Amniotic epithelial cell (primary cell): ENCODE measurements at regions not wholly inside any gene's neighbourhood (a gene's known extent, or its start where the extent isn't known, plus 50 kb on each side); places are given as distances from the start of the nearest gene placed in this dataset.
"Not testable (repeated sequence)": the region's sequence is repeated elsewhere in the genome, so short reads cannot be mapped to it uniquely, and the experiment has no call there.

ENCODE experiments used
- DNase-seq: peaks from one replicate; pipeline ENCODE4 v3.0.0-alpha.2; 2010; ENCODE audit warnings: low read depth

DNA sequence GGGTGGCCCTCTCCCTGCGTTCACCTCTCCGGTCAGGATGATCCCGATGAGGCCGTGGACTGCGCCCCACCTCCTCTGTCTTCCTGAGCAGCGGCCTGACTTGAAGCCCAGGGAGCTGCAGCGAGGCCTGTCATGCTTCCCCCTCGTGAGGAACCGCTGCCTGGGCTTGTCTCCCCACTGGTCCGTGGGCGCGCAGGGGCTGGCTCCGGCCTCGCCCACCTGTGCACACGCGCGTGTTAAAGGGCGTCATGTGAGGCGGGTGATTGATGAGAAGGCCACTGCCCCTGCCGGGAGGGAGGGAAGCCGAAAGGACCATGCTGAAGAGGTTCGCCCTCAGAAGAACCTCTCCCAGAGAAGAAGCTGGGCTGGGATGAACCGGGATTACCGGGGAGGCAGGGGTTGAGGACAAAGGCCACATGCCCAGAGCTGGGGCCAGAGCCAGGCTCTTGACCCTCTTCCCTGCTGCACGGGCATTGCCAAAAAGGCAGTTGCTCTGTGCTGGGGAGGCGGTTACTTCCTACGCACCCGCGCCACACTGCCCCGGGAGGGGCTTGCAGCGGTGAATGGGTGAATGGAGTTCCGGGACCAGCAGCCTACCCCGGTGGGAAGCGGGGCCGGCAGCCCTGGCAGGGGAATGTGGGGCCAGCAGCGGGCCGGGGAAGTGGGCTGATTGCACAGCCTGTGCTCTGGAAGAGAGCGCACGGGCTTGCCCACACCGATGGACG is 85.9 kb upstream of the GSE1 start:
- no peak for DNase-seq

DNA sequence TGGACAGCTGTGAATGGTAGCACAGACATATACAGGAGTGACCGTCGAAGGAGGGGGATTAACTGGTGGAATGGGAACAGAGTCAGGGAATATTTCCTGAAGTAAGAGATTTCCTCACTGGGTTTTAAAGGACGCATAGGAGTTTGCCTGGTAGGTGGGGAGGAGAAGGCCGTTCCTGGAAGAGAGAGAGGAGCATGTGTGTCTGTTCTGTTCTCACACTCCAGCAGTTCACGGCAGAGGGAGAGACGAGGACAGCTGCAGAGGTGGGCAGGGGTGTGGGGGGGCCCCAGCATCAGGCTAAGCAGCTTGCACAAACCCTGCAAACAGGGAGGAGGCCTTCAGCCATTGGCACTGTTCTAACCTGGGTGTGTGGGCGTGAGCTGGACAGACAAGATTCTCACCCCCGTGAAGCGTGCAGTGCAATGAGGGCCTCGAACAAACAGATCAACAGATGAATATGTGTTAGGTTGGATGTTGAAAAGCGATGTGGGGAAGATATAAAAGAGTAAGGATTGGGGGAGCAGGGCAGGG is 85.3 kb upstream of the GSE1 start:
- no peak for DNase-seq

DNA sequence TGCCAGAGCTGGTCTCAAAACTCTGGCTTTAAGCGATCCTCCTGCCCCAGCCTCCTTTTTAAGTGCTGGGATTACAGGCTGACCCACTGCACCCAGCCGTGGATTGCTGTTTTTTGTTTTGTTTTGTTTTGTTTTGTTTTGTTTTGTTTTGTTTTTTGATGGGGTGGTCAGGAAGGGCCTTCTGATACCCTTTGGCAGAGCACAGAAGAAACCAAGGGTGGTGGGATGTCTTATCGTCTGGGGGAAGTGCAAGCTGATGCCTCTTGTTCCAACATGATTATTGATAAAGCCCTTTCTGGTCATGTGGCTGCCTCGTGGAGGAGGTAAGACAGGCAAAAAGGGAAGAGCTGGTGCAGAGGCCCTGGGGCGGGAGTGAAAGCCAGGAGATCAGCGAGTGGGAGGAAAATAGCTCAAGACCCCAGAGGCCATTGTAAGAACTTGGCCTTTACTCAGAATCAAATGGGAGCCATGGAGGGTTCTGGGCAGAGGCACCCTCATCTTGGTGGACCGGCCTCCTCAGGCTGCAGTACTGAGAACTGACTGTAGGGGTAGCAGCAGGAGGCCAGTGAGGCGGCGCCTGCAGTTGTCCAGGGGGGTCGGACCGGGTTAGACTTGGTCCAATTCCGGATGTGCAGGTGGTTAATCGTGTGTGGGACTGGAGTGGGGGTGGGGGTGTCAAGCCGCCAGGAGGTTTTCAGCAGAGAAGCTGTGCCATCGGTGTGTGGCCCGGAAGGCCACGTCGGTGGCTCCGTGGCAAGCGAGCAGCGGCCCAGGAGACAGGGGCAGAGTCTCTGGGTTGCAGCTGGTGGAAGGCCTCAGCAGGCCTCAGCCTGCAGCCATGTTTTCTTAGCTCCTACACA is 84.4 kb upstream of the GSE1 start:
- no peak for DNase-seq

DNA sequence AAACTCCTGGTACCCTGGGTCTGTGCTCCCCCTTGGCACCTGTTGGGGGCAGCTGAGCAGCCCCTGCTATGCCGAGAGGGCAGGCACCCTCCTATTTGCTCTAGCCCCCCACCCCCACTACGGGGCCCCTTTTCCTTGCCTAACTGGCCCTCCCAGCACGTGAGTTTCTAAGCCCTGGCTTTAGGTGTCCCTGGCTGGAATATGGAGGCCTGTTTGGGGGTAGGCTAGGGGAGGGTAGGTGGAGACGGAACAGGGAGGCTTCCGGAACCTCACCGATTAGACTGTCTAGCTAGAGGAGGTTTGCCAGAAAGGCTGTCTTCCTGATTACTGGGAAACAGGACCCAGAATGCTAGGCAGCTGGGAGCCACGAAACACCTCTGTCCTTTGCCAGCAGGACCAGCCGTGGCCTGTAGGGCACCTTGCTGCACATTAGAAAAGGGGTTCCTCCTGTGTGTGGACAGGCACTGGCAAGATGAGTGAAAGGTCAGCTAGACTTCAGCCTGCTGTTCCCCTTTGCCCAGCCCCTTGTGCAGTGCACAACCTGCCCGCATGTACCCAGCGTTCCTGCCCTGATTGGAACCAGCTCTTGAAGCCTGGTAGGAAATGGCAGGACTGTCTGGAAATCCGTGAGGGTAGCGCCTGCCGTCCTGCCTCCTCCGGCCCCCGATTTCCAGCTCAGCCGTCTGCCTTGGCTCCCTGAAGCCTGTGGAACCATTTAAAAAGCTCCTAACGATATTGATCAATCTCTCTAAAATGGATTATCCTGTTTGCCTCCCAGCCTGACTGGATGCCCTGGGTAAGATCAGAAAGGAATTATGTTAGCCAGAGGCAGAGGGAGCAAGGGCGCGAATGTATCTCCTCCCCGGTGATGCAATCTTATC is 83.4 kb upstream of the GSE1 start:
- no peak for DNase-seq

DNA sequence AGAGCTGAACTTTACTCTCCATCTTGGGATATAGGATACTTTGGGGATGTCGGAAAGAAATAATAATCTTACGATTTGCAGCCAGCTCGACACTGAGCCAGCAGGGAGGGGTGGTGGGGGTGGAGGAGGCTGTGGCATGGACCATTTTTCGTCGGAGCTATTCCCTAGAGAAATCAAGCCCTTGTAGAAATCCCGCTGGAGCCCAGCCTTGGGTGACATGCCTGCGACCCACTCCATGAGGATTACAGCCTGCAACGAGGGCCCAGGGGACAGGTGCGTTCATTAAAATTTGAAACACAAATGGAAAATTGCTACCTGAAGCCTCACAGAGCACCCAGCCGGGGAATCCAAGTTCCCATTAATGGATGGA is 82.8 kb upstream of the GSE1 start:
- no peak for DNase-seq

DNA sequence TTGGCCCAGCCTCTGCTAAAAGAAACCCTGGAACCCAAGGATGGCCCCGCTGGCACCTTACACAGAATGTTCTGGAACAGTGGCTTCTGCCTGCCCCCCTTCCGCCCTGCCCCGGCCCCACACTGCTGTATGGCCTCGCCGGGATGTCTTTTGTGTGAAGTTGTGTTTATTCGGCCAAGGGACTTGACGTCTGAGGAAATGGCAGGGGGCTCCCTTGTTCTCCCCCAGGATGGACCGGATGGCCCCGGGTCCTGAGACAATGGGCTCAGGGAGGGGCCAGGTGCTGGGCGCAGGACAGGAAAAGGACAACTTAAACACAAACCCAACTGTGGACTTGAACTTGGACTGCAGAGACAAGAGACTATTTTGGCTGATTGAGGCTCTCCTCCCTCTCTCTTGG is 81.6 kb upstream of the GSE1 start:
- no peak for DNase-seq

DNA sequence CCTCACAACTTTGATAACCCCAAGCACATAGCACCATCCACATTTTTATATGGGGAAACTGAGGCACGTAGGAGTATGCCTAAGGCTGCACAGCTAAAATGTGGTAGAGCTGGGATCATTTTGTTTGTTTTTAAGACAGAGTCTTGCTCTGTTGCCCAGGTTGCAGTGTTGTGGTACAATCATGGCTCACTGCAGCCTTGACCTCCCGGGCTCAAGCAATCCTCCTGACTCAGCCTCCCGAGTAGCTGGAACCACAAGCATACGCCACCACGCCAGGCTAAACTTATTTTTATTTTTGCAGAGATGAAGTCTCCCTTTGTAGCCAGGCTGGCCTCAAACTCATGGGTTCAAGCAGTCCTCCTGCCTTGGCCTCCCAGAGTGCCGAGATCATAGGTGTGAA is 81.0 kb upstream of the GSE1 start:
- DNase-seq: no peak

DNA sequence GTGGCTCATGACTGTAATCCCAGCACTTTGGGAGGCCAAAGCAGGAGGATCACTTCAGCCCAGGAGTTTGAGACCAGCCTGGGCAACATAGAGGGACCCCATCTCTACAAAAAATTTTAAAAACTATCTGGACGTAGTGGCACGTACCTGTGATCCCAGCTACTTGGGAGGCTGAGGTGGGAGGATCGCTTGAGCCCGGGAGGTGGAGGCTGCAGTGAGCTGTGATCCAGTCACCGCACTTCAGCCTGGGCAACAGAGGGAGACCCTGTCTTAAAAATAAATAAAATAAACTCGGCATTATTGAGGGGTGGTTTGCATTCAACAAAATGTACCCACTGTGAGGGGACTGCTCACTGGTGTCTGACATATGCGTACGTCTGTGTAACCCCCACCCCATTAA is 79.5 kb upstream of the GSE1 start:
- not testable (repeated sequence) for DNase-seq

DNA sequence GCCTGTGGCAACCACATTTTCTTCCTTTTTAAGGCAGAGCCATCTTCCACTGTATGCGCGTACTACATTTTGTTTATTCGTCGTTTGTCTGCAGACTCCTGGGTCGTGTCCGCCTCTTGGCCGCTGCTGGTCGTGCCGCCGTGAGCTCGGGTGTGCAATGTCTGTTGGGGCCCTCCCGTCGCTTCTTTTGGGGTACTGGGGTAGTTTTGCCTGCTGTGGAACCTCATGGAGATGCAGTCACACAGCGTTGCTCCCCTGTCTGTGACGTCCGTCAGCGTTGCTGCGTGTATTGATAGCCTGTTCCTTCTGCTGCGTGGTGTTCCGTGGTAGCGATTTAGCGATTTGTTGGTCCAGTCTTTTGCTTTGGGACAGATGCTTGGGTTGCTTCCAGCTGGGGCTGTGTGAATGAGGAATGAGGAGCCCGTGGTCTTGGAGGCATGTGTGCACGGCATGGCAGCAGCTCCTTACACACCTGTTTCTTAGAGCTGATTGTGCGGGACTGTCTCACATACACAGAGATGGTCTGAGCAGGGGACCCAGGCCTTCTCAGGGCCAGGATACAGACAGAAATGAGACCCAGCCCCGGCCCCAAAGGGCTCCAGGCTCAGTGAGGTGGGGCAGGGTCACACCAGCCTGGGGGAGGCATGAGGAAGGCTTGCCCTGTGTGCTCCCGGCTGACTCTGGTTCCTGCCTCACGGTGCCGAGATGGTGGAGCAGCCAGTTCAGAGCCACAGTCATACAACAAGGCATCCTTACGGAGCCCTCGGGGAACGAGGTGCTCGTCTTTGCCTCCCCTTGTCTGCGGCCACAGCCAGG is 78.4 kb upstream of the GSE1 start:
- DNase-seq: no peak

DNA sequence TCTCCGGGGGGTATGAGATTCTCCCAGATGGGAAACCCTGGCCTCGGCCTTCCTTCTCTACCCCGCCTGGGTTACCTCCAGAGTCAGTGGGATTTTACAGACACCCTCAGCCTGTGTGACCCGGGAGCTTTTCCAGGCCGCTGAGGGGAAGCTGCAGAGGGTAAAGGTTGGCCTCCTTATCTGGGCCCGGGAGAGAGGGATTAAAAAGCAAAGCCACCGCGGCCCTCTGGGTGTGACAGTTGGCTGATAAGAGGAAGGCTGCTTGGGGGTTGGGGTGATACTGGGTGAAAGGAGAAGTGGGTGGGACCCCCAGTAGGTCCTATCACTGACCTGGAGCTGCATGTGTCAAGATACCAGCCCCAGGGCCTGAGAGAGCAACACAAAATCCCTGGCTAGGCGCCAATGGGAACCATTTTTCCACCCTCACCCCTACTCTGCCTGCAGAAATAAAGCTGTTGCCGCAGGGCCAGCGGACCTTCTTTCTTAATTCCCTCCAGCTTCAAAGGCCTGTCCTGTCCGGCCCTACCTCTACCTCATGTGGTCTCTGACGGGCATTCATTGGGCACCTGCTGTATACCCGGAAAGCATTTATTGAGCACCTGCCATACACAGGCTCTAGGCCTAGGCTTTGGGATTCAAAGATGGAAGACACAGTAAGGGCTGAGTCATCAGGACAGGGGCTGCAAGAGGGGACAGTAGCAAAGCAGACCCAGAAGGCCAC is 77.6 kb upstream of the GSE1 start:
- no peak for DNase-seq

DNA sequence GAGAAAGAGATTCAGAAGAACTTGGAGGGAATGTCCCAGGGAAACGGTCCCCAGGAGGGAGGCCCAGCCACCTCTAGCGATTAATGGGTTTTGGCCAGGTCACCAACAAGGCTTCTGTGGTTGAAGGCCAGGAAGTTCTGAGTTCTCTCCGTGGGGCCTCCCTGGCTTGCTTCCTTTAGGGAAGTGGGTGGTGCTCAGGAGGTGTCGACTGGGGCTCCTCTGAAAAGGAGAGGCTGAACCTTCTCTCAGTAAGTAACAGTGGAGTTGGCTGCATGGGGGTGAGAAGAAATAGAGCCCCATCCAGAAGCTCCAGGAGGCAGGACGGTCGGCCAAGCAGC is 77.1 kb upstream of the GSE1 start:
- DNase-seq: no peak

DNA sequence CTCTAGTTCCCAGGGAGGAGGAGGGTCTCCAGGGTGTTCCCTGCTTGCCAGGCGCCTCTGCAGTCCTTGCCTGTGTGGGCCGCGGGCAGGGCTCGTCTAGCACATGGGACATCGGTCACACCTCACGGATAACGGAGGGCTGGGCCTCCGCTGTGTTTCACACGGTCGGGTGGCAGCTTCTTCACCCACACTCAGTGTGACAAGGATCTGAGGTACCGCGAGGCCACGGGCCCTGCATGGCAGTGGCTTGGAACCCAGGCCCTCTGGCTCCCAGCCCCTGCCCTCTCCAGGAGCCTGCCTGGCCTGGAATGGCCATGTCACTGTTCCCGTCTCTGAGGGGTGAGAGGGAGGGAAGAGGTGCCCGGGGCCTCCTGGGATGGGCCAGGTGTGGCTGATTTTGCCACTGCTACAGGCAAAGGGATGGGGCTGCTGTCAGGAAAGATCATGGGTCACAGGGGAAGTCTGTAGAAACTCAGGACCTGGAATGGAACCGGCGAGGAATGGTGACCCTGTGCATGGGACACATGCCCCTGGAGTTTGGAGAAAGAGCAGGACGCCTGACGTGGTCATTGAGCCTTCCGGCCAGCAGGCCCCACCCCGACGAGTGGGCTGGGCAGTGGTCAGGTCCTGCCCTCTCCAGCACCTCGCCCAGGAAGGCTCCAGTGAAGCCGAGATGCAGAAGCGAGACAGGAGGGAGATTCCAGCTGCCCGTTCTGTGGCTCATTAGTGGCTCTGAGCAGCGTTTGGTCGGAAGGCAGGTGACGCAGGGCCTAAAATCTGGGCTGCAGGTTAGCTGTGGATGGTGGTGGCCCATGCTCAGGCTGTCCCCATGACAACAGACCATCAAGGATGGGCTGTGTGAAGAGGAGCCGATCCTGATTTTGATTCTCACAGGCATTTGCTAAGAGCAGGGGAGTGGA is 76.5 kb upstream of the GSE1 start:
- no peak for DNase-seq

DNA sequence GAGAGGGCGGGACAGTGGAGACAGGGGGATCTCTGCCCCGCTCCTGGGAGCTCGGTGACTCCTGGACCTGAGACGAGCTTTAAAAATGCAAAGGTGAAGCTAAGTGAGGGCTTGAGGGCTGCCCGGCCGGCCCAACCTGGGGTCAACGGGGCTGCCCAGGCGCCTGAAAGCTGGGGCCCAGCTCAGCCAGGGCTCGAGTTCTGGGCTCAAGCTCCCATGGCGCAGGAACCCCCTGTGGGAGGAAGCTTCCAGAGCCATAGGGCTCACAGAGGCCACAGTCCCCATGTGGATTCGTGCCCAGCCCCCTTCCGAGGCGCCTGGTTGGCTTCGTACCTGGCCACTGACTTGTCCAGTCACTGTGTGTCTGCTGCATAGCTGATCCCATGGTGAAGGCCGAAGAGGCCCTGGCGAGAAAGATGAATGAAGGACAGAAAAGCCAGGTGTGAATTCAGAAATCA is 75.8 kb upstream of the GSE1 start:
- no peak for DNase-seq

DNA sequence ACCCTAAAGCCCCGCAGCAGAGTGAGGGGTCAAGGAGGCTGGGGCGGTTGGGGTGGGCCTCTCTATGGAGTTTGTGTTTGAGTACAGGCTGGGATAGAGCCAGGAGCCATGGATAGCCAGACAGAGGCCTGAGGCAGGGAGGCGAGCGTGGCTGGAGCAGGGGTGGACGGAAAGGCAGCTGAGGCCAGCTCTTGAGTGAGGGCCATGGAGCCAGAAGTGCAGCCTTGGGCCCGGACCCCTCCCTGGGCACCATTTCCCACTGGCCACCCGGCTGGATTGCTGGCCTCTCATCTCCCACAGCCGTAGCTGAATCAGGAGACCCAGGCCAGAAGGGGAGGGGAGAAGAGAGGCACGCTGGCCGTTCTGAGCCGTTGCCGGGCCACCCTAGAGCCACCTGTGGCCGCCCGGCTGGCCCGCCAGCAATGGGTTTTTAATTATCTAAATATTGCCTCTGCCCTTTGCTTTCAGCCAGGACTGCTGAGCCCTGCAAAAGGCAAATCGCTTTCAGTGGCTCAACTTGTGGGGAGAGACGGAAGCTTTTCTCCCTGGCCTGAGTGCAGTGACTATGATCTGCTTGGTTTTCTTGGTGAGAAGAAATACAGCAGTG is 75.2 kb upstream of the GSE1 start:
- no peak for DNase-seq

DNA sequence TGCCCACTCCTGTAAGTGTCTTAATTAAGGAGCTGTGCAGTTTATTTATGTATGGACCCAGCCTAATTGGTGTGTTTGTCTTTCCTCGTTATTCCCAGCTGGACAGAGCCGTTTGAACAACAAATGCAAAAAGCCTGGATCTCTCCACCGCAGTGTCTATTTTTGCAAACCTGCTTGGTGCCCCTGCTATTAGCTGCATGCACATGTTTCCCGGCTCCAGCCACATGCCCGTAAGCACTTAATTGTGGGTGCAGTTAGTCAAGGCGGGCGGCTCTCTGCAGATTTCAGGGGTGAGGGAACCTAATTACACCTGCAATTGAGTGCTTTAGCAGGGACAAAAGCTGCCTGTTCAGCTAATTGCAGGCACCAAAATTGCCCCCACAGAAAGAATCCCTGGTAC is 74.0 kb upstream of the GSE1 start:
- no peak for DNase-seq

DNA sequence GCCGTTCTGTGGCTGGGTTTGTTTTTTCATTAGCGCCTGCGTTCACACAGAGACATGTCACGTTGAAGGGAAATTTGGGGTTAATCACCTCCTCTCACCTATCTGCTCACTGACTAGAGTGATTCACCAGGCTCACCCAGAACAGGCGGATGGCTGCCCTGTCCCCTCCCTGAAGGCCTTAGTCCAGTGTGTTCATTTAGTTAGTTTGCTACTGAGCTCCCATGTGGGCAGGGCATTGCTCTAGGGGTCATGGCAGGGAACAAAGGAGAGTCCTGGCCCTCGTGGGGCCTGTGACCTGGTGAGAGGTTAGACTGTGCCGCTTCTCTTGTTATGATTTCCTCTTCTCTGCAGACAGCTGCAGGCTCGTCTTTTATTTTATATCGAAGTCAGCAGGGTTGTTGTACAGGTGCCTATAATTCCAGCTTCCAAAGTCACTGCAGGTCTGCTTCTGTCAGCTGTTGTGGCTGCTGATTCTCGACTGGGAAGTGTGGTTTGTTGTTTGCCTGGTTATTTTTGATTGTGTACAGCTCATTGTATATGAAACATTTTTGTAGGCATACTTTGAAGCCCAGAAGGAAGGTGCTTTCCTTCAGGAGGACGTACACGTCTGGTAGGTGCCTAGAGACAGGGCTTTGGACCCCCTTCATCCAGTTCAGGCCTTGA is 73.4 kb upstream of the GSE1 start:
- DNase-seq: no peak

DNA sequence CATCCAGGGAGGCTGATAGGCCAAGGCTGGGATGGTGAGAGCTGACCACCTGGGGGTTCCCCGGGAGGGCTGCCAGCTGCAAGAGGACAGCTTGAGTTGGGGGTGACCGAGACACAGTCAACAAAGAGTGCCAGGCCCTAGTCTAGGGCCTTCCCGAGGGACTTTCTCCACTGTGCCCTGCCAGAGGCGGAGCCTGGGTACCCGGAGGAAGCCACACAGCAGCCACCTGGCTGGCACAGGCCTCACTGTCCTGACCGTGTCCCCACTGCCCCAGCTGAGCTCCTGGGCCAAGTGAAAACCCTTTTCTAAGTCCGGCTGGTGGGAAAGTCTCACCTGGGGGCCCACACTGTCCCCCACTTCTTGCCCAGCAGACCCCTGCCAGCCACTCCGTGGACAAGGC is 71.9 kb upstream of the GSE1 start:
- no peak for DNase-seq

DNA sequence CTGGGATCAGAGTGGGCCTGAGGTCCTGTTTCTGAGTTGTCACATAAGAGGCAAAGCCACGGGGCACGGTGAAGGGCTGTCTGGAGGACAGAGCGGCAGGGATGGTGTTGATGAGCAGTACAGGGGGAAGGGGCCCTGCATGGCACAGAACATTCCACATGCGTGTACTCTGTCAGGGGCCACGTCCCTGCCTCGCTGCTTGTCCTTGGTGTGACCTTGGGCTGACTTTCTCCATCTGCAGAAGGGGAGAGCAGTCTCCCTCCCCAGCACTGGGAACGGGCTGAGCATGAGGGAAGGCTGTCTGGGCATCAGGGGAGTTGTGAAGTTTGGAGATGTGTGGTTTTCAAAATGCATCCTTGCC is 71.5 kb upstream of the GSE1 start:
- no peak for DNase-seq
